Smooth muscle cell (in vitro differentiated cells): ENCODE measurements at regions not wholly inside any gene's neighbourhood (a gene's known extent, or its start where the extent isn't known, plus 50 kb on each side); places are given as distances from the start of the nearest gene placed in this dataset.
"Not testable (repeated sequence)": the region's sequence is repeated elsewhere in the genome, so short reads cannot be mapped to it uniquely, and the experiment has no call there.

Experiments used
- DNase-seq: peaks from one replicate; lab custom pipeline; 2025; ENCODE audit not compliant: unreplicated experiment; lab: John Stamatoyannopoulos, UW
- H2AFZ ChIP-seq: fragments of 200-600 bp; sonication (generic); 2 replicates; pipeline ENCODE4 v1.6.0; 2016; ENCODE audit warnings: antibody characterized with exemption, low read depth, mild to moderate bottlenecking
- H3F3A ChIP-seq: fragments of 200-600 bp; sonication (generic); 2 replicates; pipeline ENCODE4 v1.6.0; 2017; ENCODE audit warnings: antibody characterized with exemption, low read depth
- H3K27ac ChIP-seq: fragments of 200-600 bp; sonication (generic); 2 replicates; pipeline ENCODE4 v1.5.1; 2016; ENCODE audit warnings: low read depth, mild to moderate bottlenecking
- H3K27me3 ChIP-seq: fragments of 200-600 bp; sonication (generic); 2 replicates; pipeline ENCODE4 v1.6.1; 2016; ENCODE audit warnings: low read depth, mild to moderate bottlenecking
- H3K36me3 ChIP-seq: fragments of 200-600 bp; sonication (generic); 2 replicates; pipeline ENCODE4 v1.5.1; 2016; ENCODE audit warnings: low read depth
- H3K4me1 ChIP-seq: fragments of 200-600 bp; sonication (generic); 2 replicates; pipeline ENCODE4 v1.5.1; 2016; ENCODE audit warnings: low read depth
- H3K4me2 ChIP-seq: fragments of 200-600 bp; sonication (generic); 2 replicates; pipeline ENCODE4 v1.6.0; 2016; ENCODE audit warnings: mild to moderate bottlenecking
- H3K4me3 ChIP-seq: fragments of 200-600 bp; sonication (generic); 2 replicates; pipeline ENCODE4 v1.5.1; 2016; ENCODE audit warnings: mild to moderate bottlenecking
- H3K79me2 ChIP-seq: fragments of 200-600 bp; sonication (generic); 2 replicates; pipeline ENCODE4 v1.6.0; 2016; ENCODE audit warnings: low read depth, mild to moderate bottlenecking
- H3K9ac ChIP-seq: fragments of 200-600 bp; sonication (generic); 2 replicates; pipeline ENCODE4 v1.6.0; 2016; ENCODE audit warnings: low read depth
- H3K9me3 ChIP-seq: fragments of 200-600 bp; sonication (generic); replicated peaks from 2 replicates; pipeline ENCODE4 v1.5.1; 2016; ENCODE audit warnings: low read depth
- H4K20me1 ChIP-seq: fragments of 200-600 bp; sonication (generic); 2 replicates; pipeline ENCODE4 v1.6.0; 2016; ENCODE audit warnings: low read depth
- CTCF ChIP-seq: fragments of 200-600 bp; sonication (generic); IDR thresholded peaks from 2 replicates; pipeline ENCODE4 v1.5.1; 2017; ENCODE audit warnings: borderline replicate concordance, mild to moderate bottlenecking, antibody characterized with exemption; ENCODE audit not compliant: insufficient read depth, poor library complexity, severe bottlenecking
- WGBS: methylation state at CpG from one replicate; pipeline ENCODE4 v1.1.7; 2016; ENCODE audit warnings: low lambda C conversion rate; 5-methylcytosine and 5-hydroxymethylcytosine counted together

GRCh38 chr15:22259881-22260421 is 179.6 kb downstream of the OR4M2 start:
- WGBS, result 77% methylated on average over 7 of the region's 7 CpGs
- no peak for DNase-seq
- peaks cover 21% of the 10 kb centered on the region for H3K9me3 ChIP-seq
- no peak overlapping the region for H3K9ac ChIP-seq
- no peak for TF ChIP-seq CTCF
- no peaks in the 10 kb centered on the region for H3K79me2 ChIP-seq
- no peaks in the 10 kb centered on the region for H3F3A ChIP-seq
- H3K36me3 ChIP-seq, result no peaks in the 10 kb centered on the region
- H3K4me2 ChIP-seq, result no peak overlapping the region
- no peak overlapping the region for H3K4me3 ChIP-seq
- no peaks in the 10 kb centered on the region for H3K4me1 ChIP-seq
- H3K27ac ChIP-seq, result no peak overlapping the region
- H3K27me3 ChIP-seq, result no peaks in the 10 kb centered on the region
- H4K20me1 ChIP-seq, result no peaks in the 10 kb centered on the region
- no peak overlapping the region for H2AFZ ChIP-seq

- no peaks in the 10 kb centered on the region for H3K27me3 ChIP-seq
- H3K27ac ChIP-seq, result no peak overlapping the region
- DNase-seq, result no peak
- H3K4me3 ChIP-seq, result no peak overlapping the region
- peaks cover 32% of the 10 kb centered on the region for H3K9me3 ChIP-seq
- no peak overlapping the region for H3K4me2 ChIP-seq
- H3K36me3 ChIP-seq, result no peaks in the 10 kb centered on the region
- no peaks in the 10 kb centered on the region for H3K4me1 ChIP-seq
- no peak overlapping the region for H3K9ac ChIP-seq
- H4K20me1 ChIP-seq, result no peaks in the 10 kb centered on the region
- H2AFZ ChIP-seq, result no peak overlapping the region
- H3F3A ChIP-seq, result no peaks in the 10 kb centered on the region
- no peak for TF ChIP-seq CTCF
- no peaks in the 10 kb centered on the region for H3K79me2 ChIP-seq
- WGBS, result 86% methylated on average over 13 of the region's 13 CpGs
Measured at GRCh38 chr15:22262613-22263020, 182.3 kb downstream of the OR4M2 start.

- H3K36me3 ChIP-seq, result no peaks in the 10 kb centered on the region
- no peaks in the 10 kb centered on the region for H3F3A ChIP-seq
- H3K9ac ChIP-seq, result no peak overlapping the region
- no peak overlapping the region for H3K4me3 ChIP-seq
- no peak overlapping the region for H3K4me2 ChIP-seq
- H2AFZ ChIP-seq, result no peak overlapping the region
- no peaks in the 10 kb centered on the region for H4K20me1 ChIP-seq
- no peaks in the 10 kb centered on the region for H3K27me3 ChIP-seq
- TF ChIP-seq CTCF, result no peak
- no peaks in the 10 kb centered on the region for H3K4me1 ChIP-seq
- no peak for DNase-seq
- H3K9me3 ChIP-seq, result peaks cover 39% of the 10 kb centered on the region
- 64% methylated on average over 5 of the region's 5 CpGs for WGBS
- no peak overlapping the region for H3K27ac ChIP-seq
- no peaks in the 10 kb centered on the region for H3K79me2 ChIP-seq
Measured at GRCh38 chr15:22263738-22264137, 183.4 kb downstream of the OR4M2 start.

- not testable (repeated sequence) for H3K79me2 ChIP-seq, H3K27me3 ChIP-seq, H3K4me2 ChIP-seq, H3K4me3 ChIP-seq, H4K20me1 ChIP-seq, H3F3A ChIP-seq, H2AFZ ChIP-seq, H3K9ac ChIP-seq, H3K27ac ChIP-seq, H3K36me3 ChIP-seq, DNase-seq, H3K4me1 ChIP-seq
- peaks cover 39% of the 10 kb centered on the region for H3K9me3 ChIP-seq
- 83% methylated on average over 3 of the region's 3 CpGs for WGBS
Measured at GRCh38 chr15:22264272-22264671, 183.9 kb downstream of the OR4M2 start.
